Mammary epithelial cell (primary cell): ENCODE measurements at regions not wholly inside any gene's neighbourhood (a gene's known extent, or its start where the extent isn't known, plus 50 kb on each side); places are given as distances from the start of the nearest gene placed in this dataset.

ENCODE experiments used
- EZH2 ChIP-seq: IDR thresholded peaks from 2 replicates; pipeline ENCODE4 v1.6.1; 2012; ENCODE audit warnings: low read length, inconsistent platforms, borderline replicate concordance
- TF ChIP-seq, protein P1 (sequence below), 2 donors: IDR thresholded peaks in 1 of 2; conservative IDR thresholded peaks in 1 of 2; 2 replicates each; pipeline ENCODE4 v1.5.1; 2011 to 2012; ENCODE audit warnings: inconsistent platforms in 2 of 2, low read length in 2 of 2, mild to moderate bottlenecking in 2 of 2, control low read depth in 1 of 2, low read depth in 1 of 2; ENCODE audit not compliant: insufficient read depth in 1 of 2; ENCODE audit errors: extremely low read depth in 1 of 2

- TF ChIP-seq, protein P1, sequence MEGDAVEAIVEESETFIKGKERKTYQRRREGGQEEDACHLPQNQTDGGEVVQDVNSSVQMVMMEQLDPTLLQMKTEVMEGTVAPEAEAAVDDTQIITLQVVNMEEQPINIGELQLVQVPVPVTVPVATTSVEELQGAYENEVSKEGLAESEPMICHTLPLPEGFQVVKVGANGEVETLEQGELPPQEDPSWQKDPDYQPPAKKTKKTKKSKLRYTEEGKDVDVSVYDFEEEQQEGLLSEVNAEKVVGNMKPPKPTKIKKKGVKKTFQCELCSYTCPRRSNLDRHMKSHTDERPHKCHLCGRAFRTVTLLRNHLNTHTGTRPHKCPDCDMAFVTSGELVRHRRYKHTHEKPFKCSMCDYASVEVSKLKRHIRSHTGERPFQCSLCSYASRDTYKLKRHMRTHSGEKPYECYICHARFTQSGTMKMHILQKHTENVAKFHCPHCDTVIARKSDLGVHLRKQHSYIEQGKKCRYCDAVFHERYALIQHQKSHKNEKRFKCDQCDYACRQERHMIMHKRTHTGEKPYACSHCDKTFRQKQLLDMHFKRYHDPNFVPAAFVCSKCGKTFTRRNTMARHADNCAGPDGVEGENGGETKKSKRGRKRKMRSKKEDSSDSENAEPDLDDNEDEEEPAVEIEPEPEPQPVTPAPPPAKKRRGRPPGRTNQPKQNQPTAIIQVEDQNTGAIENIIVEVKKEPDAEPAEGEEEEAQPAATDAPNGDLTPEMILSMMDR (conservative IDR thresholded peaks at IDR 0.05 in 1 of 2, IDR thresholded peaks at IDR 0.05 in 1 of 2; ENCODE audit: extremely low read depth in 1 of 2, insufficient read depth in 1 of 2, low read depth in 1 of 2, low read length in 2 of 2), result no peak
- no peak for TF ChIP-seq EZH2
These were observed 714.2 kb downstream of the SUCLG1 start for GRCh38 chr2:83744855-83745254.
